ENCODE measurements at regions not wholly inside any gene's neighbourhood (a gene's known extent, or its start where the extent isn't known, plus 50 kb on each side); places are given as distances from the start of the nearest gene placed in this dataset.

DNA sequence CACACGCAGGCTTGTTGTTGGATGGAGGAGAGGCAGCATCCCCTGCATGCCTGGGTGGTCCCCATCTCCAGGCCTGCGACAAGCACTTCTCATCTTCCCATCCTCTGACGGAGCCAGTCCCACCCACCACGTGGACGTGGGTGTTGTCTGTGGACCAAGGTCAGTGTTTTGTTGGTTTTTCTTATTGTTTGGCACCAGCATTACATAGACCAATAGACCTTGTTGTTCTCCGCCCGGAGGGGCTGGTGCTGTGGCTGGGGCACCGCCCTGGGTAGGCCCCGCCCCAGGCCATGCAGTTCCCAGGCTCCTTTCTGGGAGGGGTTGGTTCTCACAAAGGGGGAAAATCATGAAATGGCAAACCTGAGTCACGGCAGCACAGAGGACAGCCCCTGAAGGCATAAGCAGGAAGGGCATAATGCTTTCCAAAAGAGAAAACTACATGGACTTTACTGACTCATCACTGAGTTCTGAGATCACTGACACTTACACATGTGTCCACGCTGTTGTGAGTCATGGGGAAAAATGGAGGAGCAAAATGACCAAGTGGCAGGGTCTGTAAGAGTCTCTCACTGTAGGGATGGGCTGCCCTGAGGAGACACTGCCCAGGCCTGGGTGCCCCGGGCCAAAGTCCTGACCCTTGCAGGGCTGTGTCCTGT is 90.8 kb downstream of the THBS2 start:
- H3K9me3 ChIP-seq (ENCODE audit: control insufficient read depth in 4 of 4, low read length in 3 of 4): no peaks in the 10 kb centered on the region
- H3K27me3 ChIP-seq (ENCODE audit: control insufficient read depth in 4 of 4, insufficient read depth in 4 of 4, low read length in 3 of 4): no peaks in the 10 kb centered on the region
- 83% methylated on average over 12 of the region's 12 CpGs for WGBS
- H3K27ac ChIP-seq (ENCODE audit: low read depth in 1 of 2, low read length in 2 of 2): no peak overlapping the region
- TF ChIP-seq JUND (IDR thresholded peaks at IDR 0.05) (peak in 1 of 2 donors; percentile 44), RXRA (IDR thresholded peaks at IDR 0.05) (no peak)
- no peak for DNase-seq (ENCODE audit: low spot score)
- no peaks in the 10 kb centered on the region for H3K36me3 ChIP-seq (ENCODE audit: control insufficient read depth in 4 of 4, insufficient read depth in 3 of 4, low read depth in 1 of 4, low read length in 3 of 4)
- H3K4me3 ChIP-seq (ENCODE audit: low read depth in 1 of 3, low read length in 3 of 3): no peak overlapping the region
- H3K4me1 ChIP-seq (ENCODE audit: control insufficient read depth in 4 of 4, insufficient read depth in 4 of 4, low read length in 3 of 4): no peaks in the 10 kb centered on the region
- no peak overlapping the region for H3K9ac ChIP-seq (ENCODE audit: low read depth in 1 of 2, low read length in 2 of 2)

- Histone ChIP-seq H3K4me3 (ENCODE audit: low read depth in 1 of 3, low read length in 3 of 3) (no peak overlapping the region), H3K27ac (ENCODE audit: low read depth in 1 of 2, low read length in 2 of 2) (no peak overlapping the region), H3K4me1 (ENCODE audit: control insufficient read depth in 4 of 4, insufficient read depth in 4 of 4, low read length in 3 of 4) (no peaks in the 10 kb centered on the region), H3K9me3 (ENCODE audit: control insufficient read depth in 4 of 4, low read length in 3 of 4) (no peaks in the 10 kb centered on the region), H3K36me3 (ENCODE audit: control insufficient read depth in 4 of 4, insufficient read depth in 3 of 4, low read depth in 1 of 4, low read length in 3 of 4) (no peaks in the 10 kb centered on the region), H3K9ac (ENCODE audit: low read depth in 1 of 2, low read length in 2 of 2) (no peak overlapping the region), H3K27me3 (ENCODE audit: control insufficient read depth in 4 of 4, insufficient read depth in 4 of 4, low read length in 3 of 4) (no peaks in the 10 kb centered on the region)
- WGBS: 88% methylated on average over 23 of the region's 23 CpGs
- TF ChIP-seq, protein P1, sequence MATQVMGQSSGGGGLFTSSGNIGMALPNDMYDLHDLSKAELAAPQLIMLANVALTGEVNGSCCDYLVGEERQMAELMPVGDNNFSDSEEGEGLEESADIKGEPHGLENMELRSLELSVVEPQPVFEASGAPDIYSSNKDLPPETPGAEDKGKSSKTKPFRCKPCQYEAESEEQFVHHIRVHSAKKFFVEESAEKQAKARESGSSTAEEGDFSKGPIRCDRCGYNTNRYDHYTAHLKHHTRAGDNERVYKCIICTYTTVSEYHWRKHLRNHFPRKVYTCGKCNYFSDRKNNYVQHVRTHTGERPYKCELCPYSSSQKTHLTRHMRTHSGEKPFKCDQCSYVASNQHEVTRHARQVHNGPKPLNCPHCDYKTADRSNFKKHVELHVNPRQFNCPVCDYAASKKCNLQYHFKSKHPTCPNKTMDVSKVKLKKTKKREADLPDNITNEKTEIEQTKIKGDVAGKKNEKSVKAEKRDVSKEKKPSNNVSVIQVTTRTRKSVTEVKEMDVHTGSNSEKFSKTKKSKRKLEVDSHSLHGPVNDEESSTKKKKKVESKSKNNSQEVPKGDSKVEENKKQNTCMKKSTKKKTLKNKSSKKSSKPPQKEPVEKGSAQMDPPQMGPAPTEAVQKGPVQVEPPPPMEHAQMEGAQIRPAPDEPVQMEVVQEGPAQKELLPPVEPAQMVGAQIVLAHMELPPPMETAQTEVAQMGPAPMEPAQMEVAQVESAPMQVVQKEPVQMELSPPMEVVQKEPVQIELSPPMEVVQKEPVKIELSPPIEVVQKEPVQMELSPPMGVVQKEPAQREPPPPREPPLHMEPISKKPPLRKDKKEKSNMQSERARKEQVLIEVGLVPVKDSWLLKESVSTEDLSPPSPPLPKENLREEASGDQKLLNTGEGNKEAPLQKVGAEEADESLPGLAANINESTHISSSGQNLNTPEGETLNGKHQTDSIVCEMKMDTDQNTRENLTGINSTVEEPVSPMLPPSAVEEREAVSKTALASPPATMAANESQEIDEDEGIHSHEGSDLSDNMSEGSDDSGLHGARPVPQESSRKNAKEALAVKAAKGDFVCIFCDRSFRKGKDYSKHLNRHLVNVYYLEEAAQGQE (IDR thresholded peaks at IDR 0.05): no peak
- TF ChIP-seq FOXA1 (IDR thresholded peaks at IDR 0.05) (no peak), RAD21 (IDR thresholded peaks at IDR 0.05) (no peak), NR2F2 (IDR thresholded peaks at IDR 0.05) (no peak), MAX (IDR thresholded peaks at IDR 0.05) (no peak), HNF4G (IDR thresholded peaks at IDR 0.05) (no peak), TAF1 (conservative IDR thresholded peaks at IDR 0.05) (no peak), FOXA2 (IDR thresholded peaks at IDR 0.05) (no peak), JUND (IDR thresholded peaks at IDR 0.05) (no peak), RXRA (IDR thresholded peaks at IDR 0.05) (no peak), SP1 (IDR thresholded peaks at IDR 0.05) (no peak), YY1 (IDR thresholded peaks at IDR 0.05) (no peak), GABPA (IDR thresholded peaks at IDR 0.05 in 1 of 2, conservative IDR thresholded peaks at IDR 0.05 in 1 of 2) (no peak), HNF4A (conservative IDR thresholded peaks at IDR 0.05) (no peak)
- TF ChIP-seq, protein P2, sequence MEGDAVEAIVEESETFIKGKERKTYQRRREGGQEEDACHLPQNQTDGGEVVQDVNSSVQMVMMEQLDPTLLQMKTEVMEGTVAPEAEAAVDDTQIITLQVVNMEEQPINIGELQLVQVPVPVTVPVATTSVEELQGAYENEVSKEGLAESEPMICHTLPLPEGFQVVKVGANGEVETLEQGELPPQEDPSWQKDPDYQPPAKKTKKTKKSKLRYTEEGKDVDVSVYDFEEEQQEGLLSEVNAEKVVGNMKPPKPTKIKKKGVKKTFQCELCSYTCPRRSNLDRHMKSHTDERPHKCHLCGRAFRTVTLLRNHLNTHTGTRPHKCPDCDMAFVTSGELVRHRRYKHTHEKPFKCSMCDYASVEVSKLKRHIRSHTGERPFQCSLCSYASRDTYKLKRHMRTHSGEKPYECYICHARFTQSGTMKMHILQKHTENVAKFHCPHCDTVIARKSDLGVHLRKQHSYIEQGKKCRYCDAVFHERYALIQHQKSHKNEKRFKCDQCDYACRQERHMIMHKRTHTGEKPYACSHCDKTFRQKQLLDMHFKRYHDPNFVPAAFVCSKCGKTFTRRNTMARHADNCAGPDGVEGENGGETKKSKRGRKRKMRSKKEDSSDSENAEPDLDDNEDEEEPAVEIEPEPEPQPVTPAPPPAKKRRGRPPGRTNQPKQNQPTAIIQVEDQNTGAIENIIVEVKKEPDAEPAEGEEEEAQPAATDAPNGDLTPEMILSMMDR (IDR thresholded peaks at IDR 0.05; ENCODE audit: low read depth, low read length, missing input control): no peak
- TF ChIP-seq, protein P3, sequence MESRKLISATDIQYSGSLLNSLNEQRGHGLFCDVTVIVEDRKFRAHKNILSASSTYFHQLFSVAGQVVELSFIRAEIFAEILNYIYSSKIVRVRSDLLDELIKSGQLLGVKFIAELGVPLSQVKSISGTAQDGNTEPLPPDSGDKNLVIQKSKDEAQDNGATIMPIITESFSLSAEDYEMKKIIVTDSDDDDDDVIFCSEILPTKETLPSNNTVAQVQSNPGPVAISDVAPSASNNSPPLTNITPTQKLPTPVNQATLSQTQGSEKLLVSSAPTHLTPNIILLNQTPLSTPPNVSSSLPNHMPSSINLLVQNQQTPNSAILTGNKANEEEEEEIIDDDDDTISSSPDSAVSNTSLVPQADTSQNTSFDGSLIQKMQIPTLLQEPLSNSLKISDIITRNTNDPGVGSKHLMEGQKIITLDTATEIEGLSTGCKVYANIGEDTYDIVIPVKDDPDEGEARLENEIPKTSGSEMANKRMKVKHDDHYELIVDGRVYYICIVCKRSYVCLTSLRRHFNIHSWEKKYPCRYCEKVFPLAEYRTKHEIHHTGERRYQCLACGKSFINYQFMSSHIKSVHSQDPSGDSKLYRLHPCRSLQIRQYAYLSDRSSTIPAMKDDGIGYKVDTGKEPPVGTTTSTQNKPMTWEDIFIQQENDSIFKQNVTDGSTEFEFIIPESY (IDR thresholded peaks at IDR 0.05): no peak
- TF ChIP-seq, protein P4, sequence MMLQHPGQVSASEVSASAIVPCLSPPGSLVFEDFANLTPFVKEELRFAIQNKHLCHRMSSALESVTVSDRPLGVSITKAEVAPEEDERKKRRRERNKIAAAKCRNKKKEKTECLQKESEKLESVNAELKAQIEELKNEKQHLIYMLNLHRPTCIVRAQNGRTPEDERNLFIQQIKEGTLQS (IDR thresholded peaks at IDR 0.05): no peak
- DNase-seq (ENCODE audit: low spot score): peak; percentile 17
Observed at GRCh38 chr6:169162249-169162648, 91.4 kb downstream of the THBS2 start.

Measured in liver (tissue), 8 donors.